ENCODE measurements at regions not wholly inside any gene's neighbourhood (a gene's known extent, or its start where the extent isn't known, plus 50 kb on each side); places are given as distances from the start of the nearest gene placed in this dataset.

- H3K4me3 ChIP-seq (ENCODE audit: low read length), result no peak overlapping the region
- no peak overlapping the region for H2AFZ ChIP-seq (ENCODE audit: low read depth, low read length)
- H3K4me1 ChIP-seq (ENCODE audit: insufficient read depth, low read length), result peaks cover 2% of the 10 kb centered on the region
- H3K9me3 ChIP-seq (ENCODE audit: low read length), result no peaks in the 10 kb centered on the region
- no peaks in the 10 kb centered on the region for H3K36me3 ChIP-seq (ENCODE audit: insufficient read depth, low read length)
- no peaks in the 10 kb centered on the region for H3K27me3 ChIP-seq (ENCODE audit: insufficient read depth, low read length)
These were observed 70.5 kb upstream of the HMHB1 start for GRCh38 chr5:143741421-143741820.

- Histone ChIP-seq H3K27me3 (ENCODE audit: insufficient read depth, low read length) (no peaks in the 10 kb centered on the region), H3K36me3 (ENCODE audit: insufficient read depth, low read length) (no peaks in the 10 kb centered on the region)
These were observed 71.0 kb upstream of the HMHB1 start for GRCh38 chr5:143740956-143741355.

GRCh38 chr5:143739746-143740145, 72.2 kb upstream of the HMHB1 start:
- H3K4me1 ChIP-seq (ENCODE audit: insufficient read depth, low read length), result peaks cover 2% of the 10 kb centered on the region
- no peaks in the 10 kb centered on the region for H3K27me3 ChIP-seq (ENCODE audit: insufficient read depth, low read length)
- H2AFZ ChIP-seq (ENCODE audit: low read depth, low read length), result no peak overlapping the region
- H3K36me3 ChIP-seq (ENCODE audit: insufficient read depth, low read length), result no peaks in the 10 kb centered on the region
- H3K4me3 ChIP-seq (ENCODE audit: low read length), result no peak overlapping the region
- H3K9me3 ChIP-seq (ENCODE audit: low read length), result no peaks in the 10 kb centered on the region

More at GRCh38 chr5:143740956-143741355, 71.0 kb upstream of the HMHB1 start:
- H3K9me3 ChIP-seq (ENCODE audit: low read length), result no peaks in the 10 kb centered on the region
- H2AFZ ChIP-seq (ENCODE audit: low read depth, low read length), result no peak overlapping the region
- H3K4me1 ChIP-seq (ENCODE audit: insufficient read depth, low read length), result peaks cover 2% of the 10 kb centered on the region
- H3K4me3 ChIP-seq (ENCODE audit: low read length), result no peak overlapping the region

GRCh38 chr5:143738417-143739401, 73.3 kb upstream of the HMHB1 start:
- Histone ChIP-seq H3K9me3 (ENCODE audit: low read length) (no peaks in the 10 kb centered on the region), H3K36me3 (ENCODE audit: insufficient read depth, low read length) (no peaks in the 10 kb centered on the region), H3K27me3 (ENCODE audit: insufficient read depth, low read length) (no peaks in the 10 kb centered on the region), H2AFZ (ENCODE audit: low read depth, low read length) (no peak overlapping the region), H3K4me3 (ENCODE audit: low read length) (no peak overlapping the region), H3K4me1 (ENCODE audit: insufficient read depth, low read length) (peaks cover 2% of the 10 kb centered on the region)

GRCh38 chr5:143737062-143737461, 74.9 kb upstream of the HMHB1 start:
- H2AFZ ChIP-seq (ENCODE audit: low read depth, low read length), result no peak overlapping the region
- no peaks in the 10 kb centered on the region for H3K9me3 ChIP-seq (ENCODE audit: low read length)
- H3K4me3 ChIP-seq (ENCODE audit: low read length), result no peak overlapping the region
- no peaks in the 10 kb centered on the region for H3K36me3 ChIP-seq (ENCODE audit: insufficient read depth, low read length)
- H3K4me1 ChIP-seq (ENCODE audit: insufficient read depth, low read length), result peaks cover 2% of the 10 kb centered on the region
- no peaks in the 10 kb centered on the region for H3K27me3 ChIP-seq (ENCODE audit: insufficient read depth, low read length)

GRCh38 chr5:143734456-143734780, 77.5 kb upstream of the HMHB1 start:
- Histone ChIP-seq H3K4me1 (ENCODE audit: insufficient read depth, low read length) (peaks cover 2% of the 10 kb centered on the region), H3K4me3 (ENCODE audit: low read length) (no peak overlapping the region), H2AFZ (ENCODE audit: low read depth, low read length) (no peak overlapping the region), H3K9me3 (ENCODE audit: low read length) (no peaks in the 10 kb centered on the region), H3K27me3 (ENCODE audit: insufficient read depth, low read length) (no peaks in the 10 kb centered on the region), H3K36me3 (ENCODE audit: insufficient read depth, low read length) (no peaks in the 10 kb centered on the region)

GRCh38 chr5:143733665-143734455, 78.1 kb upstream of the HMHB1 start:
- Histone ChIP-seq H3K4me1 (ENCODE audit: insufficient read depth, low read length) (peaks cover 2% of the 10 kb centered on the region), H2AFZ (ENCODE audit: low read depth, low read length) (no peak overlapping the region), H3K4me3 (ENCODE audit: low read length) (no peak overlapping the region), H3K9me3 (ENCODE audit: low read length) (no peaks in the 10 kb centered on the region), H3K27me3 (ENCODE audit: insufficient read depth, low read length) (no peaks in the 10 kb centered on the region), H3K36me3 (ENCODE audit: insufficient read depth, low read length) (no peaks in the 10 kb centered on the region)

GRCh38 chr5:143732402-143732801, 79.6 kb upstream of the HMHB1 start:
- Histone ChIP-seq H3K4me1 (ENCODE audit: insufficient read depth, low read length) (no peaks in the 10 kb centered on the region), H3K4me3 (ENCODE audit: low read length) (no peak overlapping the region), H2AFZ (ENCODE audit: low read depth, low read length) (no peak overlapping the region), H3K27me3 (ENCODE audit: insufficient read depth, low read length) (no peaks in the 10 kb centered on the region), H3K9me3 (ENCODE audit: low read length) (no peaks in the 10 kb centered on the region), H3K36me3 (ENCODE audit: insufficient read depth, low read length) (no peaks in the 10 kb centered on the region)

GRCh38 chr5:143730112-143730801, 81.7 kb upstream of the HMHB1 start:
- Histone ChIP-seq H3K36me3 (ENCODE audit: insufficient read depth, low read length) (no peaks in the 10 kb centered on the region), H3K27me3 (ENCODE audit: insufficient read depth, low read length) (no peaks in the 10 kb centered on the region), H3K4me3 (ENCODE audit: low read length) (no peak overlapping the region), H3K4me1 (ENCODE audit: insufficient read depth, low read length) (no peaks in the 10 kb centered on the region), H3K9me3 (ENCODE audit: low read length) (no peaks in the 10 kb centered on the region), H2AFZ (ENCODE audit: low read depth, low read length) (no peak overlapping the region)

GRCh38 chr5:143729334-143729946, 82.5 kb upstream of the HMHB1 start:
- H3K4me1 ChIP-seq (ENCODE audit: insufficient read depth, low read length), result no peaks in the 10 kb centered on the region
- no peaks in the 10 kb centered on the region for H3K9me3 ChIP-seq (ENCODE audit: low read length)
- no peak overlapping the region for H3K4me3 ChIP-seq (ENCODE audit: low read length)
- no peak overlapping the region for H2AFZ ChIP-seq (ENCODE audit: low read depth, low read length)
- H3K36me3 ChIP-seq (ENCODE audit: insufficient read depth, low read length), result no peaks in the 10 kb centered on the region
- H3K27me3 ChIP-seq (ENCODE audit: insufficient read depth, low read length), result no peaks in the 10 kb centered on the region

GRCh38 chr5:143723159-143723558, 88.8 kb upstream of the HMHB1 start:
- Histone ChIP-seq H3K36me3 (ENCODE audit: insufficient read depth, low read length) (no peaks in the 10 kb centered on the region), H3K4me3 (ENCODE audit: low read length) (no peak overlapping the region), H3K27me3 (ENCODE audit: insufficient read depth, low read length) (no peaks in the 10 kb centered on the region), H3K9me3 (ENCODE audit: low read length) (no peaks in the 10 kb centered on the region), H2AFZ (ENCODE audit: low read depth, low read length) (no peak overlapping the region), H3K4me1 (ENCODE audit: insufficient read depth, low read length) (no peaks in the 10 kb centered on the region)

GRCh38 chr5:143721925-143722324, 90.0 kb upstream of the HMHB1 start:
- Histone ChIP-seq H3K9me3 (ENCODE audit: low read length) (no peaks in the 10 kb centered on the region), H3K4me3 (ENCODE audit: low read length) (no peak overlapping the region), H3K36me3 (ENCODE audit: insufficient read depth, low read length) (no peaks in the 10 kb centered on the region), H3K27me3 (ENCODE audit: insufficient read depth, low read length) (no peaks in the 10 kb centered on the region), H2AFZ (ENCODE audit: low read depth, low read length) (no peak overlapping the region), H3K4me1 (ENCODE audit: insufficient read depth, low read length) (no peaks in the 10 kb centered on the region)

Measured in neuron (in vitro differentiated cells).